ENCODE measurements at regions not wholly inside any gene's neighbourhood (a gene's known extent, or its start where the extent isn't known, plus 50 kb on each side); places are given as distances from the start of the nearest gene placed in this dataset.

- no peak for DNase-seq
Measured at GRCh38 chr9:129410226-129410625, 210.7 kb downstream of the C9orf50 start.

GRCh38 chr9:129408535-129409215 lies 212.2 kb downstream of the C9orf50 start:
- DNase-seq = no peak

- no peak for DNase-seq
Measured at GRCh38 chr9:129407905-129408452, 212.9 kb downstream of the C9orf50 start.

GRCh38 chr9:129406278-129407225 lies 214.3 kb downstream of the C9orf50 start:
- no peak for DNase-seq

- DNase-seq = no peak
Measured at GRCh38 chr9:129405827-129406213, 215.1 kb downstream of the C9orf50 start.

GRCh38 chr9:129405089-129405826 lies 215.6 kb downstream of the C9orf50 start:
- DNase-seq = no peak

- DNase-seq = no peak
Measured at GRCh38 chr9:129404621-129405020, 216.3 kb downstream of the C9orf50 start.

- DNase-seq = no peak
Measured at GRCh38 chr9:129403779-129404620, 216.9 kb downstream of the C9orf50 start.

- no peak for DNase-seq
Measured at GRCh38 chr9:129402931-129403778, 217.7 kb downstream of the C9orf50 start.

GRCh38 chr9:129402371-129402739 lies 218.5 kb downstream of the C9orf50 start:
- DNase-seq = no peak

GRCh38 chr9:129401623-129402370 lies 219.1 kb downstream of the C9orf50 start:
- DNase-seq = no peak

- DNase-seq = no peak
Measured at GRCh38 chr9:129400971-129401622, 219.8 kb downstream of the C9orf50 start.

GRCh38 chr9:129400001-129400970 lies 220.6 kb downstream of the C9orf50 start:
- DNase-seq = no peak

- no peak for DNase-seq
Measured at GRCh38 chr9:129399634-129399990, 221.3 kb downstream of the C9orf50 start.

GRCh38 chr9:129398961-129399633 lies 221.0 kb upstream of the IER5L start:
- no peak for DNase-seq

- no peak for DNase-seq
Measured at GRCh38 chr9:129398101-129398960, 220.3 kb upstream of the IER5L start.

- DNase-seq = no peak
Measured at GRCh38 chr9:129397335-129397734, 219.3 kb upstream of the IER5L start.

Data from activated CD4-positive, alpha-beta T cell treated with anti-CD3 and anti-CD28 coated beads, Interleukin-2, Interleukin-6, amounts not matched to agents 100 ng/mL and 50 ng/mL, durations not matched to agents 16 hours and 8 hours (primary cell).